AG10803 (cell line): ENCODE measurements at regions not wholly inside any gene's neighbourhood (a gene's known extent, or its start where the extent isn't known, plus 50 kb on each side); places are given as distances from the start of the nearest gene placed in this dataset.
A peak's percentile ranks its signal among the peaks of the same experiment; 100 is the strongest.
"Not testable (repeated sequence)": the region's sequence is repeated elsewhere in the genome, so short reads cannot be mapped to it uniquely, and the experiment has no call there.

Experiments used
- DNase-seq: peaks from one replicate; pipeline ENCODE4 v3.0.0; 2010; ENCODE audit warnings: low read depth
- H3K4me3 ChIP-seq: 2 replicates; pipeline ENCODE4 v1.5.1; 2011; ENCODE audit warnings: mild to moderate bottlenecking, low read length, control low read depth
- CTCF ChIP-seq: conservative IDR thresholded peaks from 2 replicates; pipeline ENCODE4 v1.5.1; 2011; ENCODE audit warnings: mild to moderate bottlenecking, low read length, control low read depth, inconsistent platforms

DNA sequence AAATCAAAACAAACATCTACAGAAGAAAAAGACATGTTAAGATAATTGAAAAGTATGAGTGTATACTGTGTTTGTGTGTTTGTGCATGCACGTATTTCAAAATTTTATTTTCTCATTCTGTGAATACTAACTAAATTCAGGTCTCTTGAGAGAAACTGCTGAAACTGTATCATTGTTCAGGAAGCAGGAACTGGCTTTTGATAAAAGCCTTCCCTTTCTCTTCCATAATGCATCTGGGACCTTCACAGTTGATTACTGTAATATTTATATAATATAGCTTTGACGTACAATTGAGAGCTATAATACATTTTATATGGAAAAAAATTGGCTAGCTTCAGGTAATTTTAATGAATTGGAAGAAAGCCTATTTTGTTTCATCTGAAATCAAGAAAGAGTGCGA is 993.5 kb downstream of the SLC6A15 start:
- TF ChIP-seq CTCF: no peak
- DNase-seq: no peak
- no peak overlapping the region for H3K4me3 ChIP-seq

DNA sequence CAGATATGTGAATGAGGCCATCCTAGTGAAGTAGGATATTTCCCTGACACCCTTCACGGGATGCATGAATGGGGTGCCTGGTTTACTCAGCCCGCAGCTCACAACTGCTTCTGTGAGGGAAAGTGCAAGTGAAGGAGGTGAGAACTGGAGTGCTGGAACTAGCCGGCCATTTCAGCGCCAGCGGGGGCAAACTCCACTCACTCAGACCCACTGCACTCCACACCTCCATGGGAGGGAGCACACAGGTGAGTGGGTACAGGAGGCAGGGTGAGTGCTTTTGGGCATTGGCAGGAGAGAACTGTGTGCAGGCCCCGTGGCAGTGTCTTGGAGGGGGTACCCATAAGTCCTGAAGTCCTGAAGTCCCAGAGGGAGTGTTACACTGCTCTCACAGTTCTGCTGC is 1008.4 kb downstream of the SLC6A15 start:
- H3K4me3 ChIP-seq: no peak overlapping the region
- no peak for TF ChIP-seq CTCF
- no peak for DNase-seq

GRCh38 chr12:83896416-83896815 is 1016.2 kb downstream of the SLC6A15 start:
- H3K4me3 ChIP-seq: no peak overlapping the region

DNA sequence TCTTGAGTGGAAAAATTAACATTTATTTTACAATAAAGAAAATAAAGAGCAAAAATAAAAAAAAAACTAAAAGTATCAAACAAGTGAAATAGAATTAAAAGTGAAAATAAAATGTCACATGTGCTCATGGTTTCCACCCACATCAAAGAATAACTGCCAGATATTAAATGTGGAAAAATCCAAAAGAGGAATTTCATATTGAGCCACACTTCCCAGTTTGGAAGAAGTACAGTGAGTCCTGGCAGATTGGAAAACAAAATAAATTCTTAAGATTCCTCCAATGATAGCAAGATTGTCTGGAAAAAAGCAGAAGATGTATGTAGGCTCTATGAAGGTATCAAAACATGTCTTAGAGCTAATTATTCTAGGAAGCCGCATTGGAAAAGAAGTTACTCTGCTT is 1019.5 kb downstream of the SLC6A15 start:
- DNase-seq: peak; percentile 7
- no peak for TF ChIP-seq CTCF

More at GRCh38 chr12:83896416-83896815, 1016.2 kb downstream of the SLC6A15 start:
- no peak for TF ChIP-seq CTCF
- DNase-seq: no peak

DNA sequence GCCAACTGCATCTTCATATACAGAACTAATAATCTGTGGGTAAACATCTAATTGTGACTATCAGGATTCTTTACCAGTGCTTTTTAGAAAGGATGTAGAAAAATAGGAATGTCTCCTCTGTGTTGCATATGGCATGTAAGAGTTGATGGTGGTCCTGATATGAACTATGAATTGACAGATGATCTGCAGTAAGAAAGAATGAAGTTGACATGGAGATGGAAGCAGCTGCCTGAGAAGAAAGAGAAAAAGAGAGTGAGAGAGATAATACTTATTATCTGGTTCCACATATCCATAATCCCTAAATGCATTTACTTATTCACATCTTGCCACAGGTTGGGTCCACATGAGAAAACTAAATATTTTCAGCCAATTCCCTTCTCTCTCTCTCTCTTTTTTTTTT is 1022.9 kb downstream of the SLC6A15 start:
- no peak for DNase-seq

More for the DNA sequence above, 1019.5 kb downstream of the SLC6A15 start:
- H3K4me3 ChIP-seq: no peak overlapping the region

GRCh38 chr12:83886479-83886878 is 1026.1 kb downstream of the SLC6A15 start:
- DNase-seq: no peak
- TF ChIP-seq CTCF: no peak

More for the DNA sequence above, 1022.9 kb downstream of the SLC6A15 start:
- H3K4me3 ChIP-seq: no peak overlapping the region
- TF ChIP-seq CTCF: no peak

DNA sequence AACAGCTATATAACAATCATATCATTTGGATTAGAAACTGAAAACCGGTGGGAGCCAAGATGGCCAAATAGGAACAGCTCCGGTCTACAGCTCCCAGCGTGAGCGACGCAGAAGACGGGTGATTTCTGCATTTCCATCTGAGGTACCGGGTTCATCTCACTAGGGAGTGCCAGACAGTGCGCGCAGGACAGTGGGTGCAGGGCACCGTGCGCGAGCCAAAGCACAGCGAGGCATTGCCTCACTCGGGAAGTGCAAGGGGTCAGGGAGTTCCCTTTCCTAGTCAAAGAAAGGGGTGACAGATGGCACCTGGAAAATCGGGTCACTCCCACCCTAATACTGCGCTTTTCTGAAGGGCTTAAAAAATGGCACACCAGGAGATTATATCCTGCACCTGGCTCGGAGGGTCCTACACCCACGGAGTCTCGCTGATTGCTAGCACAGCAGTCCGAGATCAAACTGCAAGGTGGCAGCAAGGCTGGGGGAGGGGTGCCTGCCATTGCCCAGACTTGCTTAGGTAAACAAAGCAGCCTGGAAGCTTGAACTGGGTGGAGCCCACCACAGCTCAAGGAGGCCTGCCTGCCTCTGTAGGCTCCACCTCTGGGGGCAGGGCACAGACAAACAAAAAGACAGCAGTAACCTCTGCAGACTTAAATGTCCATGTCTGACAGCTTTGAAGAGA is 1041.5 kb downstream of the SLC6A15 start:
- not testable (repeated sequence) for DNase-seq

More at GRCh38 chr12:83886479-83886878, 1026.1 kb downstream of the SLC6A15 start:
- no peak overlapping the region for H3K4me3 ChIP-seq

More for the DNA sequence above, 1041.5 kb downstream of the SLC6A15 start:
- not testable (repeated sequence) for H3K4me3 ChIP-seq
